ENCODE measurements at regions not wholly inside any gene's neighbourhood (a gene's known extent, or its start where the extent isn't known, plus 50 kb on each side); places are given as distances from the start of the nearest gene placed in this dataset.

GRCh38 chr17:77018504-77018903, 122.3 kb upstream of the SEC14L1 start:
- TF ChIP-seq POLR2AphosphoS5 (IDR thresholded peaks at IDR 0.05; ENCODE audit: low read depth, low read length): no peak
- no peak for TF ChIP-seq REST (IDR thresholded peaks at IDR 0.05; ENCODE audit: insufficient read depth in 1 of 2, low read depth in 2 of 2, low read length in 2 of 2)
- no peak for TF ChIP-seq SIN3A (IDR thresholded peaks at IDR 0.05; ENCODE audit: borderline replicate concordance, insufficient read depth, low read length)

Measured in PFSK-1 (cell line).